NCI-H1417 treated with DMSO at 0.1 percent for 48 hours (cell line): ENCODE measurements at regions not wholly inside any gene's neighbourhood (a gene's known extent, or its start where the extent isn't known, plus 50 kb on each side); places are given as distances from the start of the nearest gene placed in this dataset.
"Not testable (repeated sequence)": the region's sequence is repeated elsewhere in the genome, so short reads cannot be mapped to it uniquely, and the experiment has no call there.

Experiments
- DNase-seq: peaks from one replicate; lab custom pipeline; 2025; lab: John Stamatoyannopoulos, UW

DNA sequence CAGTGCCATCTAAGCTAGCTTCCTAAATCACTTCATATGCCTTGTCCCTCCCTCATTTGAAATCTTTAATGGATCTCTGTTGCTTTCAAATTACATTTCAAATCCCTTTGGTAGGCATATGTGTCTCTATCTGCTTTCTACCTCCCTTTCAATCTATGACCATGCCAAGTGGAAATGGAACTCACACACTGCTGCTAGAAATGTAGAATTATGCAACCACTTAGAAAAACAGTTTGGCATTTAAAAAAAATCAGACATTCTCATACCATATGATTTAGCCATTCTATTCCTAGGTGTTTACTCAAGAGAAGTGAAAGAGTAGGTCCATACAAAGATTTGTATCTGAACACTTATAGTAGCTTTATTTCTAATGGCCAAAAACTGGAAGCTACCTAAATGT is 413.5 kb upstream of the INTU start:
- DNase-seq: no peak

DNA sequence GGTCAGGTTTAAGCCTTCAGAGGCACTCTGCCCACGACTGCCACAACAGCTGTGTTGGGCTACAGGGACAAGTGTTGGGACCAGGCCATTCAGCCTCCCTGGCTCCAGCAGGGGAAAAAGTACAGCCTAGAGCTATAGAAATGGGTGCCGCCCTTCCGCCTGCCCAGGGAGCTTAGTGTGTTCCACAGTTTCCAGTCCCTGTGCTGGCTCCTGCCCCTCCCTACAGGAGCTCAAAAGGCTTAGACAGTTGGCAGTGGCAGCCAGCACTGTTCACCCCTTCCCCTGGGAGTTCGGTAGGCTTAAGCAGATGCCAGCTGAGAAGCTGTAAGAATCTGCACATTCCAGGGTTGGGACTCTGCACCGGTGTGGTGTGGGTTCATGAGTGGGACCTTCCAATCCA is 408.2 kb upstream of the INTU start:
- DNase-seq: no peak

DNA sequence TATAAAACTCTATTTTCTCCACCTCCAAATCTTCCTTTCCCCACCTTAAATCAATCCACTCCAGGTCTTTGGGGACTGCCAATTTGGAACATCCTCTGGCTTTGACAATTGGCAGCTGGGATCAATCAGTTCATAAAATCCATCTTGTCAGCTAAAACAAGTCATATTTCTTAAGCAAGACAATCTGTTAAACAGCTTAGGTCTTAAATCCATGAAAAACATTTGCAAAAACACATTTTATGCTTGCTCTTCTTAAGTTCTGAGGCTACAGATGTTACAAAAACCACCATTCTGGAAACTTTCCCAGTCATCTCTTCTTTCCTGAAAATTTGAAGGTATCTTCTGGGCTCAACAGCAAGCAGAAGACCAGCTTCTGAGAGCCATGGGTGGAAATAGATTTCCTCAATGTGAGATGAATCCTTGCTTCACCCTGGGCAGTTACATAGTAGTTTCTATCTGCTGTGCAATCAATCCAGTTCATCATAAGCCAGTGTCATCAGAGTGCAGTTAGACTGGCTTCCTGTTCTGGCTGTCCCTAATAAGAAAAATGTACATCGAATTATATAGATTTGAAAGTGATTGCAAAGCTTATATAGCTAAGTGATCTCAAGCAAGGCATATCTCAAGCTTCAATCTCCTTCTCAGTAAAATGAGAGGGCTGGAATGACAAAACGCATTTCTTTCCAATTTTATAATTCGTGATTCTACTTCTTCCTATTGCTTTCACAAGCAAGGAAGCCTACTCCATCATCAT is 402.7 kb upstream of the INTU start:
- DNase-seq: no peak

DNA sequence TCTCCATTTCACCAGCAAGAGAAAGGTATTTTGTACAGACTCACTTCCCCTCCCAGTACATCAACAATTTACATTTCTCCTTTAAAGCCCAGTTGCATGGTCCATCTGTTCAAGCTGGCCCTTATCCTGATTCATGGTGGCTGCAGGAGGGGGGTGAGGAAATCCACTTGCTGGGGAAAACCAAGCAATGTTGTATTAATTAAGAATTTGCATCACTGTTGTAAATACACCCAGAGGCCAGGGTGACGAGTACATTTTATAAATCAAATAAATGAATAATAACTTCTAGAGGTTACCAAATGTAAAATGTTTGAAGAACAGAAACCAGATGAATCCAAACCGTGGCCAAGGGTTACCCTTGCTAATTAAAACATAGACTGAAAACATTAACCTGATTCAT is 395.9 kb upstream of the INTU start:
- DNase-seq: no peak

DNA sequence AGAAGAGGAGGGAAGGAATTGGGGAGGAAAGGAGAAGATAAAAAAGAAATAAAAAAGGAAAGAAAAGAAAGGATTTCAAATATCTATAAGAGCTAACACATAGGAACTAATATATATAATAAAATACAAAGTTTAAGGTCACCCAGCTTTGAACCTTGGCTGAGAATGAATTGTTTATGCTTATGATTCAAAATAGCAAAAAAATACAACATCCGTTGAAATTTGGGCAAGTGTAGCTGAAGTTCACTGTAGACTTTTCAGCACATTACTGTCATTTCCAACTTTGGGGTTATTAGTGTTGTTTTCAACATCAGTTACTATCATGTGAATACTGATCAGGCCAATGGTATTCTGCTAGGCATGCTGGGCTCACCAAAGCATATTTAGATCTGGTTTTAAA is 395.2 kb upstream of the INTU start:
- DNase-seq: no peak

DNA sequence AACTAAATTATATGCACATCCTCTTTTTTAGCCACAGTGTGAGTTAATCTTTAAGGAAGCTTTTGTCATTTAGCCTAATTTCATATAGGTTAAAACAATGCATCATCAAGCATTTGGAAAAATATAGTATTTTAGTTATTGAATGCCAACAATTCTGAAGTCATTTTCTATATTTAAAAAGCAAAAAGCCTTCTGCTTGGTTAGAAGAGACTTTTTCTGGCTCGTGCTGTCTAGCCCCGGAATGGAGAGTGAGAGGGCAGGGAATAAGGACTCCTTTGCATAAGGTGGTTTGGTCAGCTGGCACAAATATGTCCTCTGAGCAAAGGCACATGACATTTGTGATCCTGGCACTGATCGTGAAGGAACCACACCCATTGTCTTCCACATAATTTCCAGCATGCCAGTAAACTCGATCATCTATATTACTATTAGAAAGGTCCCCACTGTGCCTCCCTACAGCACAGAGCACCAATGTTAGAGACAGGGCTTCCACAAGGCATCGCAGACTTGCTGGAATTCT is 393.7 kb upstream of the INTU start:
- DNase-seq: no peak

DNA sequence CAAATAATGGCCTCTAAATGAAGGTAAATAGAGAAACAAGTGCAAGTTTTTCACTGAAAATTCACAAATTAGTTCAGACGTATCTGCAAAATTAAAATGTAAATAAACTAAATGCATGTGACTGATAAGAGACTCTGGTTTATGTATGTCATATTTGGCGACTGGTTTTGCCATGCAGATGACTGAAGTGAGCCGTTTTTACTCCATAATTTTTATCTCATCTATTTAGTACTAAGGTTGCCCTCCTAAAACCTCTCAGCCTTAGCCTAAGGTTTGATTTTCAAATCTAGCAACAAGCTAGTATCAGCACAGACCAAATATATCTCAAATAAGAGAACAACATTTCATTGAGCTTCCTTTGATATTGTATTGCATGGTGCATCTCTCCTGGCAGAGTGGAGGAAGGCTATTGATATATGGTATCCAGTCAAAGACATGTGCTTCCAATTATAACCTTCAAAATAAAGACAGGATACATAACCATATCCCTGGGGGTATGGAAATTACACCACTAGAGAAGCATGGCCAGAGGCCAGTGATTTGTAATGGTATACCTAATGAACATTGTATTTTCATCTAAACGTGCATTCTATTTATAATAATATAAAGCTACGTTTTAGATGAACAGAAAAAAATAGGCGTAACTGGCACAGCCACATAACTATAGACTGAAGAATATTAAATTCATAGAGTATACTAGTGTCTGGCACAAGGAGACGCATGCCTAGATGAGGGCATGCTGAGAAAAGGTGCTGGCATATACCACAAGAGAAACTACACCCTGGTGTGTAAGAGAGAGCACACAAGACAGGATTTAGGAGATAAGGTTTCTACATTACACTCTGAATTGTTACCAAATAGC is 392.6 kb upstream of the INTU start:
- DNase-seq: no peak

DNA sequence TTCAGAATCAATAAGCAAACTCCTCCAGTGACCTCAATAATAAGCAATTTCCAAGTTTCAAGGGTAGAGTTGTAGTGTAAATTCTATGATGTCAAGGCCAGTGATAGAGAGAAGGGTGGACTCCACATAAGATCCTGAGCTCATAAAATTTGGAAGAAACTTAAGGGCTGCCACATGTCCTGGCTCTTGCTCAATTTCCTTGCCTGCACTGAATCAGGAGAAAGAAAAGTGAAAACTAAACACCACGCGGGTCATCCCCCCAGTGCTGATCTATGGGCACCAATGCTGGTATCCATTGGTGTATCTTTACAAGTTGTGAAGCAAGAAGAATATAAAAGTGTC is 392.0 kb upstream of the INTU start:
- no peak for DNase-seq

DNA sequence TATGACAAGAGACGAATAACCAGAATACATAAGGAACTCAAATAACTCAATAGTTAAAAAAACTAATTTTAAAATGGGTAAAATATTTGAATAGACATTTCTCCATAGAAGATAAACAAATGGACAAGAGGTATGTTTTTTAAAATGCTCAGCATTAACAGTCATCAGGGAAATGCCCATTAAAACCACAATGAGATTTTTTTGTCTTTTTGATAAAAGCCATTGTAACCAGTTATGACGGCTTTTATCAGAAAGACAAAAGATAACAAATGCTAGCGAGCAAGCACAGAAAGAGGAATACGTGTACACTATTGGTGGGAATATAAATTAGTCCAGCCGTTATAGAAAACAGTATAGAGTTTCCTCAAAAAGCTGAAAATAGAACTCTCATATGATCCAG is 388.2 kb upstream of the INTU start:
- no peak for DNase-seq

DNA sequence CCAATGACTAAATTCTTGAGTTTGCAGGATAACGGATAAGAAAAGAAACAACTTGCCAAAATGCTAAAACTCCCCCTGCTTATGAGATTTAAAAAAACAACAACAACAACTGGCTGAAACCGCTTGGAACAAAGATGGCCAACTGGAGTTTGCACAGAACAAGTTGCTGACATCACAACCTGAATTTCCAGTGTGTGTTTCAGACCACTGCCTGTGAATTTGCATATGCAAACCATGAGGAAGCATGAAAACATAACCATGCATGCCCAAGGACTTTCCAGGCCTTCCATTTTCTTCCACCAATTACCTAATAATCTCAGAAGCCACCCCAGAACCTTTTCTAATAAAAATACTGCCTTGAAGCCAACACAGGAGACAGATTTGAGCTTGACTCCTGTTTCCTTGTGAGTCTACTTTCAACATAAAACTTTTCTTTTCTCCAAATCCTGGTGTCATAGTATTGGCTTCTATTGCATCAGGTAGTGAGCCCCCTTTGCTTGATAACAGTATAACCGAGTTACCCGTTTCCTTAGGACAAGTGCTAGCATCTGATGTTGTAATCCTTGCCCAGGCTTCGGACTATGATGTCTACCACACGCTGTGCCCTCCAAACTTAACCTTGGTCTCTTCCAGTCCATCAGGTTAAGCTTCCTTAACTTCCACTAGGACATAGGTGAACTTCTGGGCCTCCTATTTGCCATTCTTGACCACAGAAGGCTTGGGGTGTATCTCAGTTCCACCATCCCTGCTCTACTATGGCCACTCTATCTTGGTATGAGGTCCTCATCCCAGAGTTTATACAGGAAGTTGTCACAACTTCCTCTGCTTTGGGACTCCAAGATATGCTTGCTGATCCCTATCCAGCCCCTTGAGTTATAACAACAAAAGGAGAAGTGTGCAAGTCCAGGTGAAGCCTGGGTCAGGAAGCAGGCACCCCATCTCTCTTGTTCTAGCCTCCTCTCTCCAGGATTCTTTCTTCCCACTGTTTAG is 385.5 kb upstream of the INTU start:
- DNase-seq: no peak

DNA sequence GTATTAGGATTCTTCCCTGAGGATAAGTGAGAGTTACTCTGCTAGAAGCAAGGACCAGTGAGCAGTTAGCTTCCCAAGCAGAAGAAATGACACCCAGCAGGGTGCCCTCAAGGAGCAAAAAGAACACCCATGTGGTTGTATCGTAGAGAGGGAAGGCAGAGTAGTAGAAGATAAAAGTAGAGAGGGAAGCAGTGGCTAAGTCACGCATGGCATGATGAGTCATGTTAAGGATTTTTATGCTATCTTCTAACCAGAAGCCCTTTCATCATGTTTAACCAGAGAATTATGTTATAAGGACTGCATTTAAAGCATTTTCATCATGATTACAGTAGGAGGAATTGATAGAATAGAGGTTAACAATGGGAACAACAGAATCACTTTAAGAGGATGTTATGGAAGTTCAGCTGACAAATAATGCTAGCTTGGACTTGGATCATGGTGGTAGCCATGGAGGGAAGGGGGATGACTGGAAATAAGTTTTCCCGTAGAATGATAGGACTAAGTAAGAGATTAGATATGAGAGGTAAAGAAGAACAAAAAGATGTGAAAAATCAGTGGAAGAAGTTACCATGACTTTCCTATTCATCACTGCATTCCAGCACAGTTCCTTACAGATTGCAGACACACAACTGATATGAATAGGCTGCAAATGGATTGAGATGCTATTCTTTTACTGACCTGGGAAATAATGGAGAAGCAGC is 383.5 kb upstream of the INTU start:
- DNase-seq: no peak

DNA sequence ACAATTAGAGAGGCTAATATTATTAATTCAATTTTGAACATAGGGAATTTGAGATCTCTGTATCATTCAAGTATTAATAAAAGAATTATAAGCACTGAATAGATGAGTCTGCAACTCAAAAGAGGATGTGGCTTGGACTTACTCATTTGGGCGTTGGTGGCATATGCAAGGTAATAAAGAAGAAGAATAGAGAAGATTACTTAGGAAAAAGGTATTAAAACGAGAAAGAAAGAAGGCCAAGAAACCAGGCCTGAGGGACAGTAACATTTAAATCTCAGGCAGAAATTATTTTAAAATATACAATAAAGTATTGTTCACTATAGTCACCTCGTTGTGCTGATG is 383.0 kb upstream of the INTU start:
- no peak for DNase-seq

DNA sequence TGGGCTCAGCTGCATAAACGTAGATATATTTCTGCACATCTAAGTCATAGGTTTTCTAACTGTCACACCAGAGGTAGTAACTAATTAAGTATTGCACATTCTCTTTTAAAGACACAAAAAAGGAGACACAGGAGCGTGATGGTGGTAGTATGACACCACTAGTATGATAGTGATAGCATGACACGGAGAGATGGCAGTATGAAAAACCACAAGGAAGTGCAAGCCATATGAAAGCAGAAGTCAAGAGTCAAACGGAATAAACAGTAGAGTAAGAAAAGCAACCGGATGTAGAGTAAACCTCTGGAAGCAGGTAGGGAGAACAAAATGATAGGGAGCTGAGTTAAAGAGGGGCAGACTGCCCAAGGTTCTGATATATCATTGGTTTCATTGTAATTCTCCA is 382.2 kb upstream of the INTU start:
- no peak for DNase-seq

DNA sequence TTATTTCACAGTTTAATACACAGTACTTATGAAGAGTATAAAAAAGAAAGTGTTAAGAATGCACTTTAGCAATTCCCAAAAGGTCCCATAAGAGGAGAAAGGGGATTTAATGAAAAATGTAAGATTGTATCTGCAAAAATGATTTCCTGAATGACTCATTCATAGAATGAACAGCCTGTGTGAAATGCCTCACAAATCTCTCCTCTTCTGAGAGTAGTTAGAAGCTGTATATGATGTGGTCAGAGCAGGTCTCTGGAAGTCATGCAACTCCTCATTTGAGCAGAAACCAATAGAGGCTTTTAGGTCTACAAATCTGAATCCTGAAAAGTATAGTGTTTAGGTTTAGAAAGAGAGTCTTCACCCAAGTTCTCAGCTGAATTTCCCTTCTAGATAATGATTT is 381.3 kb upstream of the INTU start:
- no peak for DNase-seq

DNA sequence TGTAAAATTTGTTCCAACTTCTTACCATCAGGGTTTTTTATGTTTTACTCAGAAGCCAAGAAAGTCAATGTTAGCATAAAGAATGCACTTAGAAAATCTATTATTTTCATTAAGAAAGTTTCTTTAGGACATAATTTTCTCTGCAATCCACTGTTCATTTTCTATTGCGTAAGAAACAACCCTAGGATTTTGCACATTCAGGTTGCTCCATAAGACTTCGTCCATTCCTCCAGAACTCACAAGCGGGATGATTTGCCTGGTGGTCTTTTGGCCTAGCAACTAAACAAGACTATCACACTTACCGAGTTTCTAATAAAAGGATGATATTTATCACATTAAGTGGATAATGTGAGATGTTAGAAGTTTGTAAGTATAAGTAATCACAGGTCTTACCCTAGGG is 376.3 kb upstream of the INTU start:
- no peak for DNase-seq

DNA sequence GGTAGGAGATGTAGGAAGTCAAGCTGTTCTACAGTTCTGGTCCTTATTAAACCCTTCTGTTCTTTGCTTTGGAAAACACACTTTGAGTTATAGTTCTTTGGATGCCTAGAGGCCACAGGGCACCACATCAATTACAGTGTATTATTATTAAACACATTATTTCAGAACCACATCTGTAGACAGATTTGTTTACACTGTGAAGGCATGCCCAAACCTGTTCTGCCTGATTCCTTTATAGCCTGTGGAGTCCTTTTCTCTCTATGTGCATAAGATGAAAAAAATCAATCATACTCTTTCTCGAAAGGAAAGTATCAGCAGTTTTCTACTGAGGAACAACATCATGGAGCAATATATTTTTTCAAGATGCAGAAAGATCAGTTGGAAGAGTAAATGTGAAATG is 371.3 kb upstream of the INTU start:
- no peak for DNase-seq

DNA sequence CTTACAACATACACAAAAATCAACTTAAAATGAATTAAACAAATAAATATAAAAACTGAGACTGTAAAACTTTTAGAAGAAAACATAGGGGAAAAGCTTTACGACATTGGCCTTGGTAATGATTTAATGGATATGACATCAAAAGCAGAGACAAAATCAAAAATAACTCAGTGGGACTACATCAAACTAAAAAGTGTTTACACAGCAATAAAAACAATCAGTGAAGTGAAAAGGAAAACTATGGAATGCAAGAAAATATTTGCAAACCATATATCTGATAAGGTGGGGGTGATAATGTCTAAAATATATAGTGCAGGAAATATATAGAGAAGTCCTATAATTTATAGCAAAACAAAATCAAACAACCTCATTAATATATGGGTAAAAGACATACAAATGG is 364.4 kb upstream of the INTU start:
- no peak for DNase-seq

DNA sequence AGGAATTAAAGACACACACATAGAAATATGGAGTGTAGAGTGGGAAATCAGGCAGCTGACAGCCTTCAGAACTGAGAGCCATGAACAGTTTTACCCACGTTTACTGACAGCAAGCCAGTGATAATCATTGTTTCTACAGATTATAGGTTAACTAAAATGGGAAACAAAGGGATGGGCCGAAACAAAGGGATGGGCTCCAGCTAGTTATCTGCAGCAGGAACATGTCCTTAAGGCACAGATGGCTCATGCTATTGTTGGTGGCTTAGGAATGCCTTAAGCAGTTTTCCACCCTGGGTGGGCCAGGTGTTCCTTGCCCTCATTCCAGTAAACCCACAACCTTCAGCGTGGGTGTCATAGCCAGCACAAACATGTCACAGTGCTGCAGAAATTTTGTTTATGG is 355.7 kb upstream of the INTU start:
- not testable (repeated sequence) for DNase-seq

DNA sequence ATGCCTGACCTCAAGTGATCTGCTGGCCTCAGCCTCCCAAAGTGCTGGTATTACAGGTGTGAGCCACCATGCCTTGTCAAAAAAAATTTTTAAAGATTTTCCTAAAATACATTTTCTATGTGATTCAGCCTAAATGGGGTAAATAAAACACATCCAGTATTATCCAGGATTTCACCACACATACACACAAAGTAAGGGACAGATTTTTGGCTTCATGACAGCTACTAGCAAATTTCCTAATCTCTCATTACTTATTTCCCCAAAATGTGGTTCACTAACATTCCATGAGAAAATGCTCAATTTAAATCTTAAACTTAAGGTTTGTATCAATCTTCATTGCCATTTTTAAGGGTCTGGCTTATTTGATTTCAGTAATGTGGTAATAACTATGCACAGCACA is 348.5 kb upstream of the INTU start:
- DNase-seq: no peak

DNA sequence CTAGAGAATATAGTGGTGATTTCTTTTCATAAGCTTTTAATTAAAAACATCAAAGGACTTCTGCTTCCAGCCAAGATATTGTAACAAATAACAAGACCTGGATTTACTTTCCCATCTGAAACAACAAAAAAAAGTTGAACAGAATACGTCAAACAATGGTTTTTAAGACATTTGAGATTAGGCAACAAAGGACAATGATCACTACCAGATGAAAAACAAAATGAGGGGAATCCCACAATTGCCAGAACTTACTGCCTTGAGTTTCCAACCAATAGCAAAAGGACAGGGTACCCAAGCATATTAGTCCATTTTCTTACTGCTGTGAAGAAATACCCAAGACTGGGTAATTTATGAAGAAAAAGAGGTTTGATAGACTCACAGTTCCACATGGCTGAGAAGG is 341.4 kb upstream of the INTU start:
- DNase-seq: no peak

DNA sequence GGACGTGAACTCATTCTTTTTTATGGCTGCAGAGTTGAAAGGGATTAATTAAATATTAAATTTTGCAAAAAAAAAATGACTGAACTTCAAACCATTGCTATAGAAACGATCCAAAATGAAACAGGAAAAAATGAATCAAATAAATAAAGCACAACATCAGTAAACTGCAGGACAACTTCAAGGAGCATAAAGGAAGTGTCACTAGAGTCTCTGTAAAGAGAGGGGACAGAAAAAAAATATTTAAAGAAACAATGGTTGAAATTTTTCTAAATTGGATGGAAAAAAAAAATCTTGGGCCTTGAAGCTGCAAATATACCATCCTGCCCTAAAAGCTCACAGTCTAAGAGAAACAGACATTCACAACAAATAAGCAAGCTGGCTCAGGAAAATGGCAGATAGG is 339.3 kb upstream of the INTU start:
- no peak for DNase-seq

DNA sequence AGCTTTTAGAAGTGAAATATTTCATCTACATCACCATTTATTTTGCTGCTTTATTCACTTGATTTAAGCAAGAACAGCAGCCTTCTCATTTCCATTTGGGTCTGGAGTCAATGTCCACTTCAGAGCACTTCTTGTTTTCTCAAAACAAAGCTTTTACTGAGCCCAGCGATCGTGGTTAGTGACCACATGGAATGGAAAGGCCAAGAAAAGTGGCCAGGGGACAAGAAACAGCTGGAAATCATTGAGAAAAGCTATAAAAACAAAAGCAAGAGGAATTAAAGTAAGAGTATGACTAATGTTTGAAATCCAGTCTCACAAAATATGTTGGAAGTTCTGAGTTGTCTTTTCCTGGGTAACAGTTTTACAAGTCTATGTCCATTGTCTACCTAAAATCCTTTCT is 328.4 kb upstream of the INTU start:
- DNase-seq: no peak
